ENCODE measurements at regions not wholly inside any gene's neighbourhood (a gene's known extent, or its start where the extent isn't known, plus 50 kb on each side); places are given as distances from the start of the nearest gene placed in this dataset.

DNA sequence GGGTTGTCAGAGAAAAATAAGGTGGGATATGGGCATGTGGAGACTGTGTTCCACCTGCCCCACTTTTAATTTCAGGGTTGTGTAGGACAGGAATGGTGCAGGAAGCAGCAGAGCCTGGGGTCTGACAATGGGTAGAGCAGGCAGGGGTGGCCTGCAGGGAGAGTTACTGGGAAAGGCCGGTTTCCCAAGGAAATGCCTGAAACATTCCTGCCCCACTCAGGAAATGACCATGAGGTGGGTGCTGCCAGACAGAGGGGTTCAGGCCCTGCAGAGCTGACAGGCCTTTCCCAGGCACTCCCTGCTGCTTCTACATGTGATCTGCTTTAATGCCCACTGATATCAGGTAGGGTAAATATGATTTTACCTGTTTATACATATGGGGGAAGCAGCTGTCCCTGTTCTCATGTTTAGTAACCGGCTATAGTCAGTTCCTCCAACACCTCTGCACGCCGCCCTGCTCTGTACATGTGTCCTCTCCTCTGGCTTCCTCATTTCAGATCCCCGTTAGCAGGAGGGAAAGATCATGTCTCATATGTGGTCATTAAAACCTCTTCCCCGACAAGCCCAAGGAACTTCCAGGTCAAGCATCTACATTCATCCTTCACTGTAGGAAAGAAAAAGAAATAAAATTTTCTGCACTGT lies 118.6 kb upstream of the PRSS58 start:
- TF ChIP-seq POLR2A (IDR thresholded peaks at IDR 0.05) (no peak), CTCF (IDR thresholded peaks at IDR 0.05) (no peak)

All from testis (tissue), 2 donors.